ENCODE measurements at regions not wholly inside any gene's neighbourhood (a gene's known extent, or its start where the extent isn't known, plus 50 kb on each side); places are given as distances from the start of the nearest gene placed in this dataset.

DNA sequence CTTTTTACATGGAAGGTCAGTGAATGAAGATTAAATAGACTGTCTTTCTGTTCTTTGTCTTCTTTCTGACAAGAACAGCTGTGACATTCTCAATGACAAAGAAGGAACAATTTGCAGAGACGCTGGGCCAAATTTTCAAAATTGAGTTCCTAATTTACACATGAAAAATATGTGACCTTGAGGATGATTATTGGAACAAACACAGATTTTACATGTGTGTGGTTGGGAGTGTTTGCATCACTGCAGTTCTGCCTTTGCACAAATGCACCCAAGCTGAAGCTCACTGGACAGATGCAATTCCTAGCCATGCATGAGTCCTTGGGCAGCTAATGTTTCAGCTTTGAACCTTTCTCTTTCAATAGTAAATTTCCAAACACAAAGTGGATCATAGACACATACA lies 350.8 kb downstream of the QKI start:
- no peaks in the 10 kb centered on the region for H3K9me3 ChIP-seq (ENCODE audit: control insufficient read depth in 1 of 2, low read length in 2 of 2)
- H3K27ac ChIP-seq (ENCODE audit: low read depth, low read length): no peak overlapping the region
- H3K27me3 ChIP-seq (ENCODE audit: control insufficient read depth in 1 of 2, insufficient read depth in 2 of 2, low read length in 2 of 2): no peaks in the 10 kb centered on the region
- no peak overlapping the region for H3K9ac ChIP-seq (ENCODE audit: low read depth in 1 of 2, low read length in 2 of 2)
- H3K36me3 ChIP-seq (ENCODE audit: control insufficient read depth in 1 of 2, insufficient read depth in 2 of 2, low read length in 2 of 2): no peaks in the 10 kb centered on the region
- no peaks in the 10 kb centered on the region for H3K4me1 ChIP-seq (ENCODE audit: control insufficient read depth in 1 of 2, insufficient read depth in 2 of 2, low read length in 2 of 2)
- H3K4me3 ChIP-seq (ENCODE audit: low read depth in 1 of 2, low read length in 2 of 2): no peak overlapping the region

DNA sequence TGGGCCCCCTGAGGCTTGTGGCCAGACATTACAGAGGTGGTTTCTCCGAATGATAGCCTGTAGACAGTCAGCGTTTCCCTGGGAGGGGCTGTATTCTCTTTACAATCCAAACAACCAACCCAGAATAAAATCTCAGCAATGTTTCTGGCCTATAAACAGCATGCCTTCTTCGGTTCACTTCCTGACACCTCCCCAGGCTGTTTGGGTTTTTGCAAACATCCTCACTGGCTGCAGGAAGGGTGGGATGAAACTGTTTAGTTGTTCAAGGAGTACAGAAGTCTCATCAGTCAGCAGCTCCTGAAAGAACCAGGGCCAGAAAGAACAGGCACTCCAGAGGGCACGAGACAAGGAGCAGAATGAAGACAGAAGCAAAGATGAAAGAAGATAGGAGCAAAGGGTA lies 350.0 kb downstream of the QKI start:
- Histone ChIP-seq H3K4me3 (ENCODE audit: low read depth in 1 of 2, low read length in 2 of 2) (no peak overlapping the region), H3K4me1 (ENCODE audit: control insufficient read depth in 1 of 2, insufficient read depth in 2 of 2, low read length in 2 of 2) (no peaks in the 10 kb centered on the region), H3K27ac (ENCODE audit: low read depth, low read length) (no peak overlapping the region), H3K36me3 (ENCODE audit: control insufficient read depth in 1 of 2, insufficient read depth in 2 of 2, low read length in 2 of 2) (no peaks in the 10 kb centered on the region), H3K9ac (ENCODE audit: low read depth in 1 of 2, low read length in 2 of 2) (no peak overlapping the region), H3K27me3 (ENCODE audit: control insufficient read depth in 1 of 2, insufficient read depth in 2 of 2, low read length in 2 of 2) (no peaks in the 10 kb centered on the region), H3K9me3 (ENCODE audit: control insufficient read depth in 1 of 2, low read length in 2 of 2) (no peaks in the 10 kb centered on the region)

DNA sequence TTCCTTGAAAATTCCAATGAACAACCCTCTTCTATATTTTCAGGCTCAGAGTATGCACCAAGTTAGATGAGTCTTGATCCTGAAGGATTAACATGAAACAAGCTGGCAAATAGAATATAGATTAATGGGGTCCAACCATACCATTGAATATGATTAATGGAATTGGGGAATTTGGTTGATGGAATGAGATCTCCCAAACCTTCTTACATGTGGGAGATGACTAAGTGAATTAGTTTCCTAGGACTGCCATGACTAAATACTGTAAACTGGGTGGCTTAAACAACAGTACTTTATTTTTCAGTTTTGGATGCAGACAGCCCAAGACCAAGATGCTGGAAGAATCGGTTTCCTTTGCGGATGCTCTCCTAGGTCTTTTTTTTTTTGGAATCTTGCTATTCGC lies 347.0 kb downstream of the QKI start:
- Histone ChIP-seq H3K4me3 (ENCODE audit: low read depth in 1 of 2, low read length in 2 of 2) (no peak overlapping the region), H3K9me3 (ENCODE audit: control insufficient read depth in 1 of 2, low read length in 2 of 2) (no peaks in the 10 kb centered on the region), H3K36me3 (ENCODE audit: control insufficient read depth in 1 of 2, insufficient read depth in 2 of 2, low read length in 2 of 2) (no peaks in the 10 kb centered on the region), H3K27ac (ENCODE audit: low read depth, low read length) (no peak overlapping the region), H3K27me3 (ENCODE audit: control insufficient read depth in 1 of 2, insufficient read depth in 2 of 2, low read length in 2 of 2) (no peaks in the 10 kb centered on the region), H3K9ac (ENCODE audit: low read depth in 1 of 2, low read length in 2 of 2) (no peak overlapping the region), H3K4me1 (ENCODE audit: control insufficient read depth in 1 of 2, insufficient read depth in 2 of 2, low read length in 2 of 2) (no peaks in the 10 kb centered on the region)

DNA sequence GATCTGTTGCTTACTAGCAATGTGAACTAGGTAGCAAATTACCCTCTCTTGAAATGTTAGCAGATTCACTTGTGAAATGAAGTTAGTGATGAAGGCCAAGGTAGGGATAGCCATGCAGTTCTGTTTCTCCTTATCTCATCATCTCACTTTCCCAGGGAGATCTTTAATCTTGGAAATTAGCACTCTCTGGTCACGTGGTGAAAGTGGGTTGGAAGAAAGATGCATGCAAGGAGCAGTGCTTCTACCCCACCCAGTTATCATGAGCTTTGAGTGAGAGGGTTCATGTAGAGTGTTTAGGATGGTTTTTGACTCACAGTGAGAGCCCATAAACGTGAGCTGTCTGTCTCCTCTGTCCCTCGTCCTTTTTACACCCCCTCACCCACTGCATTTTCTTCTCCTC lies 346.3 kb downstream of the QKI start:
- no peak overlapping the region for H3K27ac ChIP-seq (ENCODE audit: low read depth, low read length)
- H3K36me3 ChIP-seq (ENCODE audit: control insufficient read depth in 1 of 2, insufficient read depth in 2 of 2, low read length in 2 of 2): no peaks in the 10 kb centered on the region
- H3K4me3 ChIP-seq (ENCODE audit: low read depth in 1 of 2, low read length in 2 of 2): no peak overlapping the region
- no peak overlapping the region for H3K9ac ChIP-seq (ENCODE audit: low read depth in 1 of 2, low read length in 2 of 2)
- H3K27me3 ChIP-seq (ENCODE audit: control insufficient read depth in 1 of 2, insufficient read depth in 2 of 2, low read length in 2 of 2): no peaks in the 10 kb centered on the region
- no peaks in the 10 kb centered on the region for H3K4me1 ChIP-seq (ENCODE audit: control insufficient read depth in 1 of 2, insufficient read depth in 2 of 2, low read length in 2 of 2)
- no peaks in the 10 kb centered on the region for H3K9me3 ChIP-seq (ENCODE audit: control insufficient read depth in 1 of 2, low read length in 2 of 2)

DNA sequence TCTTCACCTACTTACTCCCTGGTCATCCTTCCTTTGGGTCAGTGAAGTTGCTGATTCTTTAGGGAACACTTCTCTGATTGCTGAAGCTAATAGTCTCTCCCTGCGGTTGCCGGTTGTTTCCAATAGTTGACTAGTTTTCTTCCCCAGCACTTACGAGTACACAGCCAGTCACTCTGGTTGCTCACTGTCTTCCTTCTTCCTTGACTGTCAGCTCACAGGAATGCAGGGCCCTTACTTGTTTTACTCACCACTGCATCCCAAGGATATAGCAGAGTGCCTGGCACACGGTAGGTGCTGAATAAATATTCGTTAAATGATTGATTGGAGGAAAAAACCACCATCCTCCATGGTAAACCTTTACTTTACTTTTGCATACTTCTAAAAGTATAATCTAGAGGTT lies 345.0 kb downstream of the QKI start:
- no peaks in the 10 kb centered on the region for H3K27me3 ChIP-seq (ENCODE audit: control insufficient read depth in 1 of 2, insufficient read depth in 2 of 2, low read length in 2 of 2)
- H3K36me3 ChIP-seq (ENCODE audit: control insufficient read depth in 1 of 2, insufficient read depth in 2 of 2, low read length in 2 of 2): no peaks in the 10 kb centered on the region
- no peaks in the 10 kb centered on the region for H3K4me1 ChIP-seq (ENCODE audit: control insufficient read depth in 1 of 2, insufficient read depth in 2 of 2, low read length in 2 of 2)
- no peak overlapping the region for H3K4me3 ChIP-seq (ENCODE audit: low read depth in 1 of 2, low read length in 2 of 2)
- H3K9me3 ChIP-seq (ENCODE audit: control insufficient read depth in 1 of 2, low read length in 2 of 2): no peaks in the 10 kb centered on the region
- no peak overlapping the region for H3K27ac ChIP-seq (ENCODE audit: low read depth, low read length)
- H3K9ac ChIP-seq (ENCODE audit: low read depth in 1 of 2, low read length in 2 of 2): no peak overlapping the region

DNA sequence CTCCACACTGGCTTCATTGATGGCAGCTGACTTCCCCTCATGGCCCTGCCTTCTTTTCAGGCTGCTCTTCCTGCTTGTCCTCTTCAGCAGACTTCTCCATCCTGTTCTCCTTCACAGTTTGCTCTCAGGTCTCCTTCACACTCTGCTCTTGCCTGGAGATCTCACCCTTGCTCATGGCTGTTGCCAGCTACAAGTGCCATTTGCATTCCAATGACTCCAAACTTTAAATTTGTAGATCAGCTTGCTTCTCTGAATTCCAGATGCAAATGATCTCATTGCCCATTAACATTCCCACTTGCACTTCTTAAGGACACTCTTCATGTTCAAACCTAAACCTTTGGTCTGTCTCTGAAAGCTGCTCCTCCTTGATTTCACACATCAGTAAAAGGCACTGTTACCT lies 343.0 kb downstream of the QKI start:
- Histone ChIP-seq H3K9ac (ENCODE audit: low read depth in 1 of 2, low read length in 2 of 2) (no peak overlapping the region), H3K4me3 (ENCODE audit: low read depth in 1 of 2, low read length in 2 of 2) (no peak overlapping the region), H3K27ac (ENCODE audit: low read depth, low read length) (no peak overlapping the region), H3K9me3 (ENCODE audit: control insufficient read depth in 1 of 2, low read length in 2 of 2) (peaks cover 0 to 2% of the 10 kb centered on the region in 2 donors), H3K4me1 (ENCODE audit: control insufficient read depth in 1 of 2, insufficient read depth in 2 of 2, low read length in 2 of 2) (no peaks in the 10 kb centered on the region), H3K36me3 (ENCODE audit: control insufficient read depth in 1 of 2, insufficient read depth in 2 of 2, low read length in 2 of 2) (no peaks in the 10 kb centered on the region), H3K27me3 (ENCODE audit: control insufficient read depth in 1 of 2, insufficient read depth in 2 of 2, low read length in 2 of 2) (no peaks in the 10 kb centered on the region)

DNA sequence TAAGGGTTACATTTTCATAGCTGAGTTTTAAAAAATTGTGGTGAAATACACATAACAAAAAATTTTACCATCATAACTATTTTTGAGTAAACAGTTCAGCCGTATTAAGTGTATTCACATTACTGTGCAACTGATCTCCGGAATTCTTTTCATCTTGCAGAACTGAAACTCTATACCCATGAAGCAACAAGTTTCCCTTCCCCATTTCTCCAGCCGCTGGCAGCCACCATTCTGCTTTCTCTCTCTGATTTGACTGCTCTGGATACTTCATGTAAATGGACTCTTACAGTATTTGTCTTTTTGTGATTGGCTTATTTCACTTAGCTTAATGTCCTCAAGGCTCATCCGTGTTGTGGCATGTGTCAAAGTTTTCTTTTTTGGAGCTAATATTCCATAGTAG lies 341.6 kb downstream of the QKI start:
- no peak overlapping the region for H3K27ac ChIP-seq (ENCODE audit: low read depth, low read length)
- H3K4me3 ChIP-seq (ENCODE audit: low read depth in 1 of 2, low read length in 2 of 2): no peak overlapping the region
- peaks cover 0 to 4% of the 10 kb centered on the region in 2 donors for H3K9me3 ChIP-seq (ENCODE audit: control insufficient read depth in 1 of 2, low read length in 2 of 2)
- no peaks in the 10 kb centered on the region for H3K4me1 ChIP-seq (ENCODE audit: control insufficient read depth in 1 of 2, insufficient read depth in 2 of 2, low read length in 2 of 2)
- H3K27me3 ChIP-seq (ENCODE audit: control insufficient read depth in 1 of 2, insufficient read depth in 2 of 2, low read length in 2 of 2): no peaks in the 10 kb centered on the region
- H3K9ac ChIP-seq (ENCODE audit: low read depth in 1 of 2, low read length in 2 of 2): no peak overlapping the region
- no peaks in the 10 kb centered on the region for H3K36me3 ChIP-seq (ENCODE audit: control insufficient read depth in 1 of 2, insufficient read depth in 2 of 2, low read length in 2 of 2)

DNA sequence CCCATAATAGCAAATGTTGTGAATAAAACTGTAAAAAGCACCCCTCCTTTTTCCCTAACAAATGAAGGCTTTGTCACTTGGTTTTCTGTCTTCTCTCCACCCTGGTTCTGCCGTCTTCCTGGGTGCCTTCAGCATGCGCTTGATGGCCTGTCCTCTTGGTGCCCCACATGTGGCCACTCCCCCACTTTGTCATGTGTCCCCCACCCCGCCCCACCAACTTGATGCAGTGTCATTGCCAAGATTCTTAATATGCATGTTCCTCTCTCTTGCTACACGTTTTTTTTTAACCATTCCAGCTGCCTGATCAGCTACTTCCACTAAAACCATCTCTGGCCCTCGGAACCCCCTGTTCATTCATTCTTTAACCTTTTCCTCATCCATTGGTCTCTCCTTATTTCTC lies 340.3 kb downstream of the QKI start:
- peaks cover 0 to 4% of the 10 kb centered on the region in 2 donors for H3K9me3 ChIP-seq (ENCODE audit: control insufficient read depth in 1 of 2, low read length in 2 of 2)
- no peak overlapping the region for H3K4me3 ChIP-seq (ENCODE audit: low read depth in 1 of 2, low read length in 2 of 2)
- H3K4me1 ChIP-seq (ENCODE audit: control insufficient read depth in 1 of 2, insufficient read depth in 2 of 2, low read length in 2 of 2): no peaks in the 10 kb centered on the region
- H3K27ac ChIP-seq (ENCODE audit: low read depth, low read length): no peak overlapping the region
- H3K9ac ChIP-seq (ENCODE audit: low read depth in 1 of 2, low read length in 2 of 2): no peak overlapping the region
- H3K27me3 ChIP-seq (ENCODE audit: control insufficient read depth in 1 of 2, insufficient read depth in 2 of 2, low read length in 2 of 2): no peaks in the 10 kb centered on the region
- H3K36me3 ChIP-seq (ENCODE audit: control insufficient read depth in 1 of 2, insufficient read depth in 2 of 2, low read length in 2 of 2): no peaks in the 10 kb centered on the region

DNA sequence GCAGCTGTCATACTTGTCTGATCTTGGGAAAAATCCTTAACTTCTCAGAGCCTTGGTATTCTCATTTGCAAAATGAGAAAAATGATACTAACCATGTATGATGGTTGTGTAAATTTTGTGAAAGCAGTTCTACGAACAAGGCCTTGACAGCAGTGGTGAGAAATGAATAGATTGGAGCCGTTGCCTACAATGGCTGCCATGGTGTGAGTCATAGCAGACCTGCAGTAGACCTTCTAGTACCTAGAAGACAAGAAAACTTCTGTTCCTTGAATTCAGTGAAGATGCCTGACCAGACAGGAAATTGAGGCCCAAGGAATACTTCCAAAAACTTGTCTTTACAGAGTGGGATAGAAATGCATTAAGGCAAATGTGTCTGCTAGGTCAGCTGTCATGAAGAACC lies 338.9 kb downstream of the QKI start:
- no peaks in the 10 kb centered on the region for H3K36me3 ChIP-seq (ENCODE audit: control insufficient read depth in 1 of 2, insufficient read depth in 2 of 2, low read length in 2 of 2)
- H3K27ac ChIP-seq (ENCODE audit: low read depth, low read length): no peak overlapping the region

DNA sequence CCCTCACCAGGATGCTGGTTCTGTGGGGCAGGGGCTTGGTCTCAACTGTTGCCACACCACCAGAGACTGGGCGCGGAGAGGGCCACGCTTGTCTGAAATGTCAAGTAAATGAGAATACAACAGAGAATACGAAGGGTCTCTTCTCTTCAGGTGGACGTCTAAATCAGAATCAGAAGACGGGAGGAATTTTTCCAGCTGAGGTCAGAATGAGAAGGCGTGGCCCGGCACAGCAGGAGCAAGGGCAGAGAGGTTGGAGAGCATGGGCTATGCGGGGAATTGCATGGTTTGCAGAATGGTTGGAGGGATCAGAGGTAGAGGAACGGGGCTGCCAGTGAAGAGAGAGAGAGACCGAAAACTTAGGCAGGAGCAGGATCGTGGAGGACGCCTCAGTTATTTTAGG lies 337.9 kb downstream of the QKI start:
- Histone ChIP-seq H3K27me3 (ENCODE audit: control insufficient read depth in 1 of 2, insufficient read depth in 2 of 2, low read length in 2 of 2) (no peaks in the 10 kb centered on the region), H3K36me3 (ENCODE audit: control insufficient read depth in 1 of 2, insufficient read depth in 2 of 2, low read length in 2 of 2) (no peaks in the 10 kb centered on the region), H3K9me3 (ENCODE audit: control insufficient read depth in 1 of 2, low read length in 2 of 2) (peaks cover 0 to 4% of the 10 kb centered on the region in 2 donors), H3K4me3 (ENCODE audit: low read depth in 1 of 2, low read length in 2 of 2) (no peak overlapping the region), H3K27ac (ENCODE audit: low read depth, low read length) (no peak overlapping the region), H3K9ac (ENCODE audit: low read depth in 1 of 2, low read length in 2 of 2) (no peak overlapping the region), H3K4me1 (ENCODE audit: control insufficient read depth in 1 of 2, insufficient read depth in 2 of 2, low read length in 2 of 2) (no peaks in the 10 kb centered on the region)

More for the DNA sequence above, 338.9 kb downstream of the QKI start:
- Histone ChIP-seq H3K9ac (ENCODE audit: low read depth in 1 of 2, low read length in 2 of 2) (no peak overlapping the region), H3K9me3 (ENCODE audit: control insufficient read depth in 1 of 2, low read length in 2 of 2) (peaks cover 0 to 4% of the 10 kb centered on the region in 2 donors), H3K4me1 (ENCODE audit: control insufficient read depth in 1 of 2, insufficient read depth in 2 of 2, low read length in 2 of 2) (no peaks in the 10 kb centered on the region), H3K4me3 (ENCODE audit: low read depth in 1 of 2, low read length in 2 of 2) (no peak overlapping the region), H3K27me3 (ENCODE audit: control insufficient read depth in 1 of 2, insufficient read depth in 2 of 2, low read length in 2 of 2) (no peaks in the 10 kb centered on the region)

DNA sequence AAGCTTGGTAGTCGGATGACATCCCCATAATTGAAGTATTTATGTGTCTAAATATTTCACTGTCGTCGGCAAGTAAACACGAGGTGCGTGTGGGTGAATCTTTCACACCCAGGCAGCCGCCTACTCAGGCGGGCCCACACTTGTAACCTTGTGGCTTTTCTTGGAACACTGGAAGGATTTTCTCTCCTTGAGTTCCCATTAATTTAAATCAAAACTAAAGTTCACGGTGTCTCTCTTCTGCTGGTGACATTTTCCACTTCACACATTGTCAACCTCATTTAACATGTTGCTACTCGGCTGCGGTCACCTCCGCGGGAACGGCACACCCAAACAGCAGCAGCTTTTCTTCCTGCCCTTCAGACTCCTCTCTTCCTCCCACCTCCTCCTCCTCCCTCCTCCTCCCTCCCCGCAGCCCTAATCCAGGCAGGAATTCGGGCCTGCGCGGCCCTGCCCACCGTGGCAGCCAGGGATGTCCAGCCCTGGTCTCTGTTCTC lies 336.6 kb downstream of the QKI start:
- no peaks in the 10 kb centered on the region for H3K27me3 ChIP-seq (ENCODE audit: control insufficient read depth in 1 of 2, insufficient read depth in 2 of 2, low read length in 2 of 2)
- no peak overlapping the region for H3K9ac ChIP-seq (ENCODE audit: low read depth in 1 of 2, low read length in 2 of 2)
- no peaks in the 10 kb centered on the region for H3K36me3 ChIP-seq (ENCODE audit: control insufficient read depth in 1 of 2, insufficient read depth in 2 of 2, low read length in 2 of 2)
- H3K27ac ChIP-seq (ENCODE audit: low read depth, low read length): no peak overlapping the region
- no peak overlapping the region for H3K4me3 ChIP-seq (ENCODE audit: low read depth in 1 of 2, low read length in 2 of 2)
- peaks cover 0 to 4% of the 10 kb centered on the region in 2 donors for H3K9me3 ChIP-seq (ENCODE audit: control insufficient read depth in 1 of 2, low read length in 2 of 2)
- no peaks in the 10 kb centered on the region for H3K4me1 ChIP-seq (ENCODE audit: control insufficient read depth in 1 of 2, insufficient read depth in 2 of 2, low read length in 2 of 2)
